SK-N-SH treated with all-trans-retinoic acid at 6 μM for 48 hours (cell line): ENCODE measurements at regions not wholly inside any gene's neighbourhood (a gene's known extent, or its start where the extent isn't known, plus 50 kb on each side); places are given as distances from the start of the nearest gene placed in this dataset.

Source experiments
- ATAC-seq: fragments of 200-7000 bp; cut with Tn5 transposase; 3 replicates; pipeline ENCODE4 v1.9.1; 2020; ENCODE audit warnings: mild to moderate bottlenecking, moderate library complexity
- ARNTL ChIP-seq: fragments of 450-650 bp; formaldehyde crosslinking; IDR thresholded peaks from 2 replicates; pipeline ENCODE4 v1.5.0; 2020; ENCODE audit warnings: low read depth, mild to moderate bottlenecking, moderate library complexity, borderline replicate concordance
- BACH2 ChIP-seq: fragments of 250-450 bp; sonication (Bioruptor Pico); IDR thresholded peaks from 2 replicates; pipeline ENCODE4 v1.9.0; 2021; ENCODE audit warnings: mild to moderate bottlenecking, borderline replicate concordance
- CREB5 ChIP-seq: fragments of 250-450 bp; sonication (Bioruptor Pico); IDR thresholded peaks from 2 replicates; pipeline ENCODE4 v1.5.1; 2020; ENCODE audit warnings: low read depth, mild to moderate bottlenecking, moderate library complexity
- CSDC2 ChIP-seq: fragments of 250-450 bp; sonication (Bioruptor Pico); IDR thresholded peaks from 2 replicates; pipeline ENCODE4 v1.5.0; 2020; ENCODE audit warnings: mild to moderate bottlenecking, moderate library complexity
- CSRNP3 ChIP-seq: fragments of 250-450 bp; sonication (Bioruptor Pico); IDR thresholded peaks from 2 replicates; pipeline ENCODE4 v1.5.1; 2021; ENCODE audit warnings: mild to moderate bottlenecking, moderate library complexity
- ESRRG ChIP-seq: fragments of 250-450 bp; sonication (Bioruptor Pico); IDR thresholded peaks from 2 replicates; pipeline ENCODE4 v1.6.1; 2021; ENCODE audit warnings: mild to moderate bottlenecking
- GLIS3 ChIP-seq: fragments of 250-450 bp; sonication (Bioruptor Pico); IDR thresholded peaks from 2 replicates; pipeline ENCODE4 v1.5.0; 2020; ENCODE audit warnings: mild to moderate bottlenecking, moderate library complexity
- OSR1 ChIP-seq: fragments of 250-450 bp; sonication (Bioruptor Pico); IDR thresholded peaks from 2 replicates; pipeline ENCODE4 v1.8.0; 2022; ENCODE audit warnings: moderate library complexity, mild to moderate bottlenecking, inconsistent platforms
- PPARA ChIP-seq: fragments of 250-450 bp; sonication (Bioruptor Pico); IDR thresholded peaks from 2 replicates; pipeline ENCODE4 v1.5.0; 2020; ENCODE audit warnings: mild to moderate bottlenecking, borderline replicate concordance
- RARB ChIP-seq: fragments of 250-450 bp; sonication (Bioruptor Pico); IDR thresholded peaks from 2 replicates; pipeline ENCODE4 v1.8.0; 2021; ENCODE audit warnings: mild to moderate bottlenecking, moderate library complexity
- SNAI2 ChIP-seq: fragments of 250-450 bp; sonication (Bioruptor Pico); IDR thresholded peaks from 2 replicates; pipeline ENCODE4 v1.5.0; 2020; ENCODE audit warnings: mild to moderate bottlenecking, moderate library complexity
- TCF4 ChIP-seq: fragments of 250-450 bp; sonication (Bioruptor Pico); IDR thresholded peaks from 2 replicates; pipeline ENCODE4 v1.8.0; 2021; ENCODE audit warnings: mild to moderate bottlenecking, moderate library complexity, borderline replicate concordance
- TOX ChIP-seq: fragments of 250-450 bp; sonication (Bioruptor Pico); IDR thresholded peaks from 2 replicates; pipeline ENCODE4 v1.8.0; 2021; ENCODE audit warnings: mild to moderate bottlenecking, moderate library complexity, borderline replicate concordance
- ZC3H10 ChIP-seq: fragments of 250-450 bp; sonication (Bioruptor Pico); IDR thresholded peaks from 2 replicates; pipeline ENCODE4 v1.5.1; 2021; ENCODE audit warnings: mild to moderate bottlenecking, moderate library complexity
- ZFP3 ChIP-seq: fragments of 250-450 bp; sonication (Bioruptor Pico); IDR thresholded peaks from 2 replicates; pipeline ENCODE4 v1.5.0; 2020; ENCODE audit warnings: mild to moderate bottlenecking, moderate library complexity
- ZFP30 ChIP-seq: fragments of 450-650 bp; formaldehyde crosslinking; IDR thresholded peaks from 2 replicates; pipeline ENCODE4 v1.5.0; 2022; ENCODE audit warnings: mild to moderate bottlenecking, moderate library complexity
- ZNF565 ChIP-seq: fragments of 450-650 bp; formaldehyde crosslinking; conservative IDR thresholded peaks from 2 replicates; pipeline ENCODE4 v1.5.0; 2020; ENCODE audit warnings: low read depth, mild to moderate bottlenecking, moderate library complexity
- ZNF70 ChIP-seq: fragments of 450-650 bp; formaldehyde crosslinking; IDR thresholded peaks from 2 replicates; pipeline ENCODE4 v1.5.0; 2020; ENCODE audit warnings: mild to moderate bottlenecking, moderate library complexity
- ZNF8 ChIP-seq: fragments of 450-650 bp; formaldehyde crosslinking; IDR thresholded peaks from 2 replicates; pipeline ENCODE4 v1.5.0; 2020; ENCODE audit warnings: mild to moderate bottlenecking, moderate library complexity
- TF ChIP-seq, protein P1 (sequence below): fragments of 250-450 bp; sonication (Bioruptor Pico); IDR thresholded peaks from 2 replicates; pipeline ENCODE4 v1.8.0; 2021; ENCODE audit warnings: low read depth, mild to moderate bottlenecking, moderate library complexity, borderline replicate concordance
- TF ChIP-seq, protein P2 (sequence below): fragments of 250-450 bp; sonication (Bioruptor Pico); IDR thresholded peaks from 2 replicates; pipeline ENCODE4 v1.8.0; 2020; ENCODE audit warnings: mild to moderate bottlenecking, moderate library complexity, borderline replicate concordance

DNA sequence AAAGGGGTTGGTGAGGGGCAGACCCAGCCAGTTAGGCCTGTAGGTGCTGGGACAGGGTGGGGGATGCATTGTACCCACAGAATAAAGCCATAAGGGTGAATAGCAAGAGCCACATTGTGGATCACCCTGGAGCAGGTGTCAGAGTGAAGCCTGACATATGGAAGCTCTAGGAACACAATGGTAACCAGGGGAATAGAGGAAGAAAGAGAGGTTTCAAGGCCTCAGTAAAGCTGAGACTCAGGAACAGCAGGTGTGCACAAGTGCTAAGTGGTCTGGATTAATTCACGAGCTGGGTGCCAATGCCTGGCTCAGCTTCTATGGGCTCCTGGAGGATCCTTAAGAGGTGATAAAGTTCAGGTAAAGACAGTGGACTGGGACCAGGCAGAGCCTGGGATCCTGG lies 323.7 kb upstream of the CTNNB1 start (continued):
- TF ChIP-seq CSRNP3 (CRISPR knock-in tag): no peak
- no peak for TF ChIP-seq ZC3H10 (CRISPR knock-in tag)
- no peak for TF ChIP-seq BACH2 (CRISPR knock-in tag)

DNA sequence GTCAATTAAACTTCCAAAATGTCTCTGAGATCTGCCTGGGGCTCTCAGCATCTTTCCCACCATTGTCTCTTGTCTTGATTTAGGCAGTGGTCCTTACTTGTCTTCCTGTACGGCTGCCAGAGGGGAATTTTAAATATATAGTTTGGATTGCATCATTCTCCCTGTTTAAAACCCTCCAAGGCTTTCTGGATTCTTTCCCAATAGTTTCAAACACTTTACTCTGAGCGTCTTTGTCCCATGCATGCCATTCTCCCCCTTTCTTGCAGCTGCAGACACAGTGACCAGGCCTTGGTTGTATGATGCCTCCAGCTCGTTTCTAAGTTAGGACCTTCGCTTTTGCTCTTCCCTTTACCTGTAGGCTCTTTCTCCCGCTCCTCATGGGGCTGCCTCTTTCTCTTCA lies 323.3 kb upstream of the CTNNB1 start:
- no peak for TF ChIP-seq TOX
- no peak for TF ChIP-seq ZNF8 (CRISPR knock-in tag)
- TF ChIP-seq, protein P1, sequence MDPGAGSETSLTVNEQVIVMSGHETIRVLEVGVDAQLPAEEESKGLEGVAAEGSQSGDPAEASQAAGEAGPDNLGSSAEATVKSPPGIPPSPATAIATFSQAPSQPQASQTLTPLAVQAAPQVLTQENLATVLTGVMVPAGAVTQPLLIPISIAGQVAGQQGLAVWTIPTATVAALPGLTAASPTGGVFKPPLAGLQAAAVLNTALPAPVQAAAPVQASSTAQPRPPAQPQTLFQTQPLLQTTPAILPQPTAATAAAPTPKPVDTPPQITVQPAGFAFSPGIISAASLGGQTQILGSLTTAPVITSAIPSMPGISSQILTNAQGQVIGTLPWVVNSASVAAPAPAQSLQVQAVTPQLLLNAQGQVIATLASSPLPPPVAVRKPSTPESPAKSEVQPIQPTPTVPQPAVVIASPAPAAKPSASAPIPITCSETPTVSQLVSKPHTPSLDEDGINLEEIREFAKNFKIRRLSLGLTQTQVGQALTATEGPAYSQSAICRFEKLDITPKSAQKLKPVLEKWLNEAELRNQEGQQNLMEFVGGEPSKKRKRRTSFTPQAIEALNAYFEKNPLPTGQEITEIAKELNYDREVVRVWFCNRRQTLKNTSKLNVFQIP (CRISPR knock-in tag): no peak
- TF ChIP-seq ZFP3 (CRISPR knock-in tag): no peak
- TF ChIP-seq PPARA (CRISPR knock-in tag): no peak
- TF ChIP-seq, protein P2, sequence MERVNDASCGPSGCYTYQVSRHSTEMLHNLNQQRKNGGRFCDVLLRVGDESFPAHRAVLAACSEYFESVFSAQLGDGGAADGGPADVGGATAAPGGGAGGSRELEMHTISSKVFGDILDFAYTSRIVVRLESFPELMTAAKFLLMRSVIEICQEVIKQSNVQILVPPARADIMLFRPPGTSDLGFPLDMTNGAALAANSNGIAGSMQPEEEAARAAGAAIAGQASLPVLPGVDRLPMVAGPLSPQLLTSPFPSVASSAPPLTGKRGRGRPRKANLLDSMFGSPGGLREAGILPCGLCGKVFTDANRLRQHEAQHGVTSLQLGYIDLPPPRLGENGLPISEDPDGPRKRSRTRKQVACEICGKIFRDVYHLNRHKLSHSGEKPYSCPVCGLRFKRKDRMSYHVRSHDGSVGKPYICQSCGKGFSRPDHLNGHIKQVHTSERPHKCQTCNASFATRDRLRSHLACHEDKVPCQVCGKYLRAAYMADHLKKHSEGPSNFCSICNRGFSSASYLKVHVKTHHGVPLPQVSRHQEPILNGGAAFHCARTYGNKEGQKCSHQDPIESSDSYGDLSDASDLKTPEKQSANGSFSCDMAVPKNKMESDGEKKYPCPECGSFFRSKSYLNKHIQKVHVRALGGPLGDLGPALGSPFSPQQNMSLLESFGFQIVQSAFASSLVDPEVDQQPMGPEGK (CRISPR knock-in tag): no peak
- TF ChIP-seq BACH2 (CRISPR knock-in tag): no peak
- no peak for TF ChIP-seq ZNF565
- TF ChIP-seq CSDC2 (CRISPR knock-in tag): no peak
- ATAC-seq: no peak

DNA sequence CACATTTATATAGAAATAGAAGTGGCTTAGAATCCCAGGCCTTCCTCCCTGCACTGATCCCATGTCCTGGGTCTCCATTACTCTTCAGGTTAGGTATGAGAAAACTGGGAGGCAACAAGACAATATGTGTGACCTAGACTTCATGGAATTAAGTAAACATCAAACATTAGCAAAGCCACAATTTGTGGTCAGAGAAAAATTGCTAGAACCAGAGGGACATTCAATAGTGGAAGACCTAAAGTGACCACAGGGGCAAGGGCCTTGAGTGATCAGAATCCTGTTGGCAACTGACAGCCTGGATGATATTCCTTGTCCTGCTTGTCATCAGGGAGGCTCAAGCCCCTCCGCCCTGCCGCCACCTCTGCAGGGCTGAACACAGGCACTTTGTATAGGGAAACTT lies 322.8 kb upstream of the CTNNB1 start:
- ATAC-seq: no peak
- TF ChIP-seq CSDC2 (CRISPR knock-in tag): no peak
- TF ChIP-seq ARNTL (CRISPR knock-in tag): no peak
- TF ChIP-seq ZC3H10 (CRISPR knock-in tag): no peak
- TF ChIP-seq, protein P2 (CRISPR knock-in tag): no peak
- TF ChIP-seq ZNF565: no peak
- TF ChIP-seq TCF4: no peak
- TF ChIP-seq GLIS3 (CRISPR knock-in tag): no peak
- TF ChIP-seq TOX: no peak
- TF ChIP-seq ZNF70 (CRISPR knock-in tag): no peak
- no peak for TF ChIP-seq ZFP3 (CRISPR knock-in tag)
- TF ChIP-seq ESRRG: no peak
- no peak for TF ChIP-seq OSR1 (CRISPR knock-in tag)

DNA sequence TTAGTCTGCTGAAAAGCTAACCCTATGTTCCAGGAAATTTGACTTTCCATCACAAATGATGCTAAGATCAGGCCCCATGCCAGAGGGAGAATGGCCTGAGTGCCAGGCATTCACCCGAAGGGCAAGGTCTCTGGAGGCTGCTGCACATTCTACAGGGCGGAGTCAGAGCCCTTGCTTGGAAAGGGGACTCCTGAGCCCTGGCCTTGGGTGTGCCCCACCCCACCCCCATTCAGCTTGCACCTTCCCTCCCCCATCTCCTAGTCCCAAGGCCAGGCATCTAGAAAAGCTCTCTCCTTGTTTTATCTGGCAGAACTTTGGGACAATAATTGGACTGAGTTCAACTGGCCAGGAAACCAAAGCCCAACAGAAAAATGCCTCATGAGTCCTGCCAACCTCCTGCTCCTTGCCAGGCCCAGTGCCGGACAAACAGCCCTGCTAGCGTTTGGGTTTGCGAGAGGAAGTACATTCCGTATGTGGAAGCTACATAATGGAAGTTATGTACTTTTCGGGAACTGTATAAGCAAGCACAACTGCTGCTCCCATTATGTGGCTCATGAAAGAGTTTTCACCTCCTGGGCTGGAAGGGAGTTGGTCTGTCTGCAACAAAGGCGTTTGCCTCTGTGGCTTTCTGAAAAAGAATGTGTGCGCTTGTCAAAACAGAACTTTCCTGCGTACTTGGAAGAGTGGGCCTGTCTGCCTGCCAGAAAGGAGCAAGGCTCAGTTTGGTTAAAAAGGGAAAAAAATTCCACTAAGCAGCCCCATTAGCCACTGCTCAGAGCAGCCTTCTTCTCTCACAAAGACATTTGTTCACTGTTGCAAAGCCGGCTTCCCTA lies 321.5 kb upstream of the CTNNB1 start:
- TF ChIP-seq CSDC2 (CRISPR knock-in tag): no peak
- no peak for TF ChIP-seq ARNTL (CRISPR knock-in tag)
- TF ChIP-seq RARB: no peak
- TF ChIP-seq TCF4: no peak
- TF ChIP-seq BACH2 (CRISPR knock-in tag): no peak
- no peak for TF ChIP-seq ZC3H10 (CRISPR knock-in tag)
- TF ChIP-seq, protein P2 (CRISPR knock-in tag): no peak
- no peak for TF ChIP-seq ZNF565
- no peak for TF ChIP-seq TOX
- no peak for TF ChIP-seq ZNF8 (CRISPR knock-in tag)
- no peak for TF ChIP-seq ZFP30 (CRISPR knock-in tag)
- TF ChIP-seq CREB5 (CRISPR knock-in tag): no peak
- TF ChIP-seq SNAI2 (CRISPR knock-in tag): no peak
- no peak for TF ChIP-seq ESRRG
- TF ChIP-seq PPARA (CRISPR knock-in tag): no peak
- no peak for TF ChIP-seq GLIS3 (CRISPR knock-in tag)
- TF ChIP-seq, all 23 proteins: peak for 0

More for the DNA sequence above, 321.5 kb upstream of the CTNNB1 start:
- ATAC-seq: no peak
